Stimulated activated CD8-positive, alpha-beta memory T cell treated with anti-CD3 and anti-CD28 coated beads, Interleukin-4, amount 100 ng/mL, for 48 hours (primary cell): ENCODE measurements at regions not wholly inside any gene's neighbourhood (a gene's known extent, or its start where the extent isn't known, plus 50 kb on each side); places are given as distances from the start of the nearest gene placed in this dataset.
"Not testable (repeated sequence)": the region's sequence is repeated elsewhere in the genome, so short reads cannot be mapped to it uniquely, and the experiment has no call there.

ENCODE experiments used
- DNase-seq: peaks from one replicate; pipeline ENCODE4 v3.0.0-alpha.2; 2020

GRCh38 chr1:29767769-29768425 is 531.6 kb downstream of the PTPRU start:
- peak; percentile 5 for DNase-seq

- DNase-seq = peak; percentile 8
Observed at GRCh38 chr1:29767088-29767685, 530.9 kb downstream of the PTPRU start.

- peak; percentile 4 for DNase-seq
Observed at GRCh38 chr1:29762635-29763034, 526.3 kb downstream of the PTPRU start.

- DNase-seq = peak; percentile 1
Observed at GRCh38 chr1:29761159-29761928, 525.0 kb downstream of the PTPRU start.

- peak; percentile 1 for DNase-seq
Observed at GRCh38 chr1:29760067-29760564, 523.8 kb downstream of the PTPRU start.

GRCh38 chr1:29758781-29759499 is 522.6 kb downstream of the PTPRU start:
- peak; percentile 6 for DNase-seq

DNA sequence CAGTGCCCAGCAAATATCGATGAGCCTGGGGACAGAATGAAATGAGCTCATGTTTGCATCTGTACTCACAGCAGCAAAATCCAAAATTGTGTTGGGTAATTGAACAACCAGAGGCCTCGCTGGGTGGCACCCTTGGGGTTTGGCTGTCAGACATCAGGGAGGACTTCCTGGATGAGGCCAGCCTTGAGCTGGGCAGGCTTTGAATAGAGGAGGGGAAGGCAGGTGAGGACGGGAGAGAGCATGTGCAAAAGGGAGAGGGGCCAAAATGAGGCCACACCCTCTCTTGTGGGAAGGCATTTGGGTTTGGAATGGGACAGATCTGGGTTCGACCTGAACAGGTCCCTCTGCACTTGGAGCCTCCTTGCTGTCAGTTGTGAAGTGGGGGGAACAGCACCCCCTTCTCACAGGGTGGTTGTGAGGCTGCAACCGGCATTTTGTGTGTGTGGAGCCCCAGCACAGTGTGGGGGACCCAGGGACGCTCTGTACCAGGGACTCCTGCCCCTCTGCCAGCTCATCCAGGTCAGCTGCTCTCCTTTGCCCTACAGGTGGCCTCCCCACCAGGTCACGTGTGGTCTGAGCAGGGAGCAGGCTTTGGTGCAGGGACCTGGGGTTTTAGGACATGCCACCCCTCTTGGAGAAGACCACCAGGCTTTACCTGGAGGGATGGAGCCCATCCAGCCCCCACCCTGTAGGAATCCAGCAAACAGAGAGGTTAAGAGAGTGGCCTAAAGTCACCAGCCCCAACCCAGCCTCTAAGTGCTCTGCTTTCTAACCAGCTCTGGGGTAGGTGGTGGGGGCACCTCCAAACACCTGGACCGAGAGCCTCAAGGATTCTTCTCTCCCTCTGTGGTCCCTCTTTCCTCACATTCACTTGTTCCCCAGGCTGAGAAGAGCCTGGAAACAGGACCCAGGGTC is 521.8 kb downstream of the PTPRU start:
- peak; percentile 11 for DNase-seq

DNA sequence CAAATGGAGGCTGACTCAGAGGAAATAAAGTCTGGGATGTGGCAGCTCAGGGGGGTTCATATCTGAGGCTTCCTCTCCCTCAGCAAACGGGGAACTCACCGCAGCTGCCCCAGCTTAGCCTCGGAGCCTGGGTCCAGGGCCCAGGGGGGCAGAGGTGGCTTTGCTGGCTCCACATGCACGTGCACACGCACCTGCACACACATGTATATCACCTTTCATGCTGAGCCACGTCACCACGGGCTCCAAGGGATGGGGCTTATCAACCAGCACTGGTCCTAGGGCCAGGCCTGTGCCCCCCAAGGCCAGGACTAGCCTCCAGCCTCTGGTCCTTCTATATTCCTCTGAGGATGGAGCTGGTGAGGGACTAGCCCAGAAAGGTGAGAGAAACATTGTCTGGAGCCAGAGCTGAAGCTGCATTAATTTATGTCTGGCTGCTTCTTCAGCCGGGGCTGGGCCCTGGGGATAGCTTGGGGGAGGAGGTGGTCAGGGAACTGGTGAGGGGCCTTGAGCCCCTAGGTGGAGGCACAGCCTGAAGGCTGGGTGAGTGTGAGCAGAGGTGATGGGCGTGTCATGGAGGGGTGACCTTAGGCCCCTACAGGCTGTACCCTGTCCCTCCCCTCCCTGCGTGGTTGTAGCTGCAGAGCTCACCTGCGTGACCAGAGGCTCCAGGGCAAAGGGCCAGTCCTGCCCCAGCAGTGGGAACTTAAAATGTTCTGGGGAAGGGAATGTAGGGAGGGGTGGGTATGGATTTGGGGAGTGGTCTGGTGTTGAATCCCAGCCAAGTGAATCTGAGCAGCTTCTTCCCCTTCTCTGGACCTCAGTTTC is 520.8 kb downstream of the PTPRU start:
- DNase-seq = peak; percentile 14

GRCh38 chr1:29756498-29756897 is 520.2 kb downstream of the PTPRU start:
- peak; percentile 5 for DNase-seq

GRCh38 chr1:29756085-29756484 is 519.8 kb downstream of the PTPRU start:
- peak; percentile 2 for DNase-seq

- DNase-seq = not testable (repeated sequence)
Observed at GRCh38 chr1:29755412-29756015, 519.2 kb downstream of the PTPRU start.

DNA sequence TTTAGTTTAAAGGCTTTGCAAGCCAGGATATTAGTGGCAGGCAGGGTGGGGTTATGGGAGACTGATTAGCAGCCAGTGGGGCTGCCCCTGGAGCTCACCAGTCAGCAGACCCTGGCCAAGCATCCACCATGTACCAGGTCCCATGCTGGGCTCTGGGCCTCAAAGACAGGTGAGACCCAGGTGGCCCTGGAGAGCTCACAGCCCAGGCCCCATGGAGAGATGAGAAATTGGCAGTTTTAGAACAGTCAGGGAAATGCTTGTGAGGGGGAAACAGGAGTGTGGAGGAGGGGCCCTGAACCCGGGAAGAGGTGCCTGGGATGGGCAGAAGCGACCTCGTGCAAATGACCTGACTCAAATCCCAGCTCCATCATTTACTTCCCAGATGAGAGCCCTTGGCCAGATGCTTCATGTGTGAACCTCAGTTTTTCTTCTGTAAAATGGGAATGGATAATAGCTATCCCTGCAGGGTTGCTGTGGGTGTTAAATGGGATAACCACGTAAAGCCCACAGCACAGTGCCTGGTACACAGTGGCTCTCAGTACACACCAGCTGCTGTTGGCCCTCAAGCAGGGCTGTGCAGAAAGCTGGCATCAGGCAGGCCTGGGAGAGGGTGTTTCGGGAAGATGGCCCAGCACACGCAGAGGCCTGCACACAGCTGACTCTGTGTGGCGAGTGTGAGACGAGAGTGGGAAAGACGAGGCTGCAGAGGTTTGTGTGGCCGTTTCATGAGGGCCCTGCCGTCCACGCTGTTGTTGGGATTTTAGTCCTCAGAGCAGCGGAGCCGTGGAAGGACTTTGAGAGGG is 518.5 kb downstream of the PTPRU start:
- DNase-seq = peak; percentile 9

DNA sequence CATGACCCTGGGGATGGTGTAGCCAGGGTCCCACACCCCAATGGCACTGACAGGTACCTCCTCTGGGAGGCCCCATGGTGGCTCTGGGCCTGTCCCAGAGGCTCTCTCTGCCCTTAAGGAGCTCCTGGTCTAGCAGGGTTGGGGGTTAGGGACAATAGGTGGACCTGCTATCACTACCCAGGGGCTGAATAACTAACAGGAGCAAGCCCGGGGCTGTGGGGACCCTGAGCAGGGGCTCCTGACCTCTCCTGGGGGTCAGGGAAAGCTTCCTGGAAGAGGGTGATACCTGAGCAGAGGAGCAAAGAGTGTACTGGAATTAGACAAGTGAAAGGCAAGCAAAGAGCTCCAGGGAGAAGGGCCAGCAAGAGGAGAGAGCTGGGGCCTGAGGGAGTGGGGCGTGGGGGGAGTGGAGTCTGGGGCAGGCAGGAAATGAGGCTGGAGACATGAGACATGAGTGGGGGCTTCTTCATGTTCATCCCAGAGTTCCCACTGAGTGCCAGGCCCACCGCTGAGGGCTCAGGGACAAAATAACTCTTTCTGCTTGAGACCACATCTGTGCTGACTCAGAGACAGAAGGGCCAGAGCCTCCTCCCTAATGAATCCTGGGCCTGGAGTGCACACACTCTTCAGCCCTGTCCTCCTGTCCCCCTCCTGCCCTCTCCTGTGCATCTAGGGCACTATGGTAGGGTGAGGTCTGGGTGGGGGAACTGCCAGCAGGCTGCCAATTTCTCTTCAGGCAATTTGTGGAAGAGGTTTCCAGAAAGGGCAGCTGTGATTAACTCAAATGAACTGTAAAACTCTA is 517.6 kb downstream of the PTPRU start:
- peak; percentile 6 for DNase-seq

- no peak for DNase-seq
Observed at GRCh38 chr1:29753244-29753643, 516.9 kb downstream of the PTPRU start.

GRCh38 chr1:29752141-29752540 is 515.8 kb downstream of the PTPRU start:
- peak; percentile 17 for DNase-seq

GRCh38 chr1:29749024-29749945 is 513.0 kb downstream of the PTPRU start:
- DNase-seq = no peak

DNA sequence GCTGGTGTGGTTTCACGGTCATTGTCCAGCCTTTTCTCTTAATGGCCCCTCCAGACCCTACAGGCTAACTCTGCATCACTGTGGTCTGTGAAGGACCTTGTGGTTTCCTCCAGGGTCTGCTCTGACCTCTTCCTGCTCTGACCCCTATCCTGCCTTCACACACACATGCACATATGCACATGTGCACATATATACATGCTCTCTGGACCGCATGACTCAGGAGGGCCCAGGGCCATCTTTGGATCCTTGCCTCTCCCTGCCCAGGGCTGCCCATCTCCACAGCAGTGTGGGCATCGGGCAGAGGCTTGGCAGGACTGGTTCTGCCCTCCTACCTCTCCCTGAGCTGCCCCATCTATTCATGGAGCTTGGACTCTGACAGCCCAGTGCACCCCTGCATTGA is 510.9 kb downstream of the PTPRU start:
- no peak for DNase-seq
